Neural crest cell (in vitro differentiated cells): ENCODE measurements at regions not wholly inside any gene's neighbourhood (a gene's known extent, or its start where the extent isn't known, plus 50 kb on each side); places are given as distances from the start of the nearest gene placed in this dataset.
A peak's percentile ranks its signal among the peaks of the same experiment; 100 is the strongest.

Source experiments
- DNase-seq: peaks from one replicate; pipeline ENCODE4 v3.0.0; 2021; ENCODE audit warnings: low read depth, mixed read lengths, low spot score
- H3K27ac Mint-ChIP-seq: one replicate; pipeline ENCODE4 v1.8.0; 2021; ENCODE audit warnings: mild to moderate bottlenecking, mixed read lengths; ENCODE audit not compliant: unreplicated experiment
- H3K27me3 Mint-ChIP-seq: 2 replicates; pipeline ENCODE4 v1.8.0; 2021; ENCODE audit warnings: low read depth, mild to moderate bottlenecking, mixed read lengths
- H3K36me3 Mint-ChIP-seq: 2 replicates; pipeline ENCODE4 v1.8.0; 2021; ENCODE audit warnings: low read depth, mild to moderate bottlenecking, mixed read lengths
- H3K4me1 Mint-ChIP-seq: 2 replicates; pipeline ENCODE4 v1.8.0; 2021; ENCODE audit warnings: mixed read lengths
- H3K4me3 Mint-ChIP-seq: one replicate; pipeline ENCODE4 v1.8.0; 2021; ENCODE audit warnings: mild to moderate bottlenecking, mixed read lengths
- H3K9me3 Mint-ChIP-seq: 2 replicates; pipeline ENCODE4 v1.8.0; 2021; ENCODE audit warnings: mixed read lengths
- CTCF ChIP-seq: fragments of 200-600 bp; sonication (generic); conservative IDR thresholded peaks from 2 replicates; pipeline ENCODE4 v1.5.0; 2021; ENCODE audit warnings: antibody characterized with exemption, mild to moderate bottlenecking

GRCh38 chr1:208298593-208299269 lies 54.5 kb upstream of the PLXNA2 start:
- H3K4me1 Mint-ChIP-seq = no peaks in the 10 kb centered on the region
- no peak for TF ChIP-seq CTCF
- no peaks in the 10 kb centered on the region for H3K9me3 Mint-ChIP-seq
- H3K36me3 Mint-ChIP-seq = no peaks in the 10 kb centered on the region
- H3K4me3 Mint-ChIP-seq = no peak overlapping the region
- no peak overlapping the region for H3K27ac Mint-ChIP-seq
- peaks cover 12% of the 10 kb centered on the region for H3K27me3 Mint-ChIP-seq
- DNase-seq = no peak

- Mint-ChIP-seq H3K36me3 (no peaks in the 10 kb centered on the region), H3K4me3 (no peak overlapping the region), H3K9me3 (no peaks in the 10 kb centered on the region), H3K4me1 (no peaks in the 10 kb centered on the region), H3K27me3 (peaks cover 8% of the 10 kb centered on the region), H3K27ac (peak overlapping the region; percentile 11)
- no peak for TF ChIP-seq CTCF
- no peak for DNase-seq
Measured at GRCh38 chr1:208300084-208300770, 56.0 kb upstream of the PLXNA2 start.

GRCh38 chr1:208302699-208303238 lies 58.6 kb upstream of the PLXNA2 start:
- H3K4me3 Mint-ChIP-seq = no peak overlapping the region
- H3K36me3 Mint-ChIP-seq = no peaks in the 10 kb centered on the region
- no peak for DNase-seq
- H3K27me3 Mint-ChIP-seq = peaks cover 8% of the 10 kb centered on the region
- H3K4me1 Mint-ChIP-seq = no peaks in the 10 kb centered on the region
- TF ChIP-seq CTCF = no peak
- H3K27ac Mint-ChIP-seq = no peak overlapping the region
- no peaks in the 10 kb centered on the region for H3K9me3 Mint-ChIP-seq

- DNase-seq = no peak
- Mint-ChIP-seq H3K4me3 (no peak overlapping the region), H3K4me1 (no peaks in the 10 kb centered on the region), H3K27me3 (peaks cover 8% of the 10 kb centered on the region), H3K27ac (no peak overlapping the region), H3K36me3 (no peaks in the 10 kb centered on the region), H3K9me3 (no peaks in the 10 kb centered on the region)
- no peak for TF ChIP-seq CTCF
Measured at GRCh38 chr1:208303743-208304712, 59.8 kb upstream of the PLXNA2 start.

- Mint-ChIP-seq H3K27me3 (peaks cover 6% of the 10 kb centered on the region), H3K9me3 (no peaks in the 10 kb centered on the region), H3K4me1 (no peaks in the 10 kb centered on the region), H3K36me3 (no peaks in the 10 kb centered on the region), H3K4me3 (no peak overlapping the region), H3K27ac (no peak overlapping the region)
- DNase-seq = no peak
- TF ChIP-seq CTCF = no peak
Measured at GRCh38 chr1:208308221-208308620, 64.0 kb upstream of the PLXNA2 start.
